ENCODE measurements at regions not wholly inside any gene's neighbourhood (a gene's known extent, or its start where the extent isn't known, plus 50 kb on each side); places are given as distances from the start of the nearest gene placed in this dataset.

DNA sequence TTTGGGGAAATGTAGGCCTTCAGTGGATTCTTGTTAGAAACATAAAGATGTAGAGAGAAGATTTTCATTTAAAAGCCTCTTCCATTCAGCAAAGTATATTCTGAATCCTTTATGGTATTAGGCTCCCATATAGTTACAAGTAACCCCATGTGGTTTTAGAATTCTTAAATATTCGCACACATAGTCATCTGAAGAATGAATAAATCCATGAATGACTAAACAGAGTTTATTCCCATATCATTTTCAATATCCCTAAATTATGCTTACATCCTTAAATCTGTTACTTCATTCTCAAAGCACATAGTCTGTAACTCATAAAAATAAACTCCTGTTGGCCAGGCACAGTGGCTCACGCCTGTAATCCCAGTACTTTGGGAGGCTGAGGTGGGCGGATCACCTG, 962.1 kb downstream of the KCNJ18 start:
- no peak overlapping the region for H3K27ac Mint-ChIP-seq
- intact Hi-C loops (cut with micrococcal nuclease) = no loop called here
- no peaks in the 10 kb centered on the region for H3K9me3 ChIP-seq (ENCODE audit: control insufficient read depth in 2 of 3, low read length in 3 of 3)
- H3K4me1 Mint-ChIP-seq = no peaks in the 10 kb centered on the region
- no peak overlapping the region for H3K4me3 ChIP-seq (ENCODE audit: low read length)
- no peaks in the 10 kb centered on the region for H3K36me3 Mint-ChIP-seq
- H3K4me3 Mint-ChIP-seq = no peak overlapping the region
- no peaks in the 10 kb centered on the region for H3K27me3 Mint-ChIP-seq
- H3K36me3 ChIP-seq (ENCODE audit: control insufficient read depth in 2 of 3, insufficient read depth in 3 of 3, low read length in 3 of 3) = no peaks in the 10 kb centered on the region
- ATAC-seq (no peak), DNase-seq (no peak)
- no peaks in the 10 kb centered on the region for H3K4me1 ChIP-seq (ENCODE audit: control insufficient read depth in 2 of 2, insufficient read depth in 2 of 2, low read length in 2 of 2)
- no peak overlapping the region for H3K27ac ChIP-seq (ENCODE audit: low read depth, low read length)
- no peaks in the 10 kb centered on the region for H3K27me3 ChIP-seq (ENCODE audit: control insufficient read depth in 2 of 2, insufficient read depth in 2 of 2, low read length in 2 of 2)
- H3K9me3 Mint-ChIP-seq = peaks cover 0 to 16% (median 10%) of the 10 kb centered on the region in 11 donors
- POLR2A ChIA-PET = no interaction called here
- CTCF ChIA-PET = no interaction called here

DNA sequence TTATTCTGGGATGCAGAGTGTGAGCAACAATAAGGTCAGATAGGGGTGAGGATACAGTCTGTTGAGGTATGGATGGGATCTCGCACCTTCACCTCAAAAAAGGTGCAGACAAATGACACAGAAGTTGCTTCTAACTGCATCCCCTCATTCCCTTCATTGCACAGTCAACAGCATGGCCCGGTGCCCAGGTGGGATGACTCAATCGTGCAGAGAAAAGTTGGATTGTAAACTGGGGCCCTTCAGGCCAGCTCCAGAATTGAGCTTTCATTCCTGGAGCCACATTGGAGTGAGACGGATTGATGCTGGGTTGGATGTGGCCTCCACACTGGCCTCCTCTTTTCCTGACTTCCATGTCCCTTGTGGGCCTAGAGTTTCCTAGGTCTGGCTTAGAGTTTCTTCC, 977.4 kb downstream of the KCNJ18 start:
- Histone ChIP-seq H3K4me3 (ENCODE audit: low read length) (no peak overlapping the region), H3K4me1 (ENCODE audit: control insufficient read depth in 2 of 2, insufficient read depth in 2 of 2, low read length in 2 of 2) (no peaks in the 10 kb centered on the region), H3K27ac (ENCODE audit: low read depth, low read length) (no peak overlapping the region), H3K9me3 (ENCODE audit: control insufficient read depth in 2 of 3, low read length in 3 of 3) (peaks cover 0 to 7% (median 0%) of the 10 kb centered on the region in 3 experiments), H3K27me3 (ENCODE audit: control insufficient read depth in 2 of 2, insufficient read depth in 2 of 2, low read length in 2 of 2) (no peaks in the 10 kb centered on the region), H3K36me3 (ENCODE audit: control insufficient read depth in 2 of 3, insufficient read depth in 3 of 3, low read length in 3 of 3) (no peaks in the 10 kb centered on the region)
- ChIA-PET POLR2A (no interaction called here), CTCF (no interaction called here)
- no peaks in the 10 kb centered on the region for H3K4me1 Mint-ChIP-seq
- no peak overlapping the region for H3K4me3 Mint-ChIP-seq
- no peaks in the 10 kb centered on the region for H3K36me3 Mint-ChIP-seq
- H3K27me3 Mint-ChIP-seq = no peaks in the 10 kb centered on the region
- intact Hi-C loops (cut with micrococcal nuclease) = no loop called here
- ATAC-seq (no peak), DNase-seq (no peak)
- H3K9me3 Mint-ChIP-seq = peaks cover 0 to 21% (median 5%) of the 10 kb centered on the region in 11 donors
- H3K27ac Mint-ChIP-seq = no peak overlapping the region

DNA sequence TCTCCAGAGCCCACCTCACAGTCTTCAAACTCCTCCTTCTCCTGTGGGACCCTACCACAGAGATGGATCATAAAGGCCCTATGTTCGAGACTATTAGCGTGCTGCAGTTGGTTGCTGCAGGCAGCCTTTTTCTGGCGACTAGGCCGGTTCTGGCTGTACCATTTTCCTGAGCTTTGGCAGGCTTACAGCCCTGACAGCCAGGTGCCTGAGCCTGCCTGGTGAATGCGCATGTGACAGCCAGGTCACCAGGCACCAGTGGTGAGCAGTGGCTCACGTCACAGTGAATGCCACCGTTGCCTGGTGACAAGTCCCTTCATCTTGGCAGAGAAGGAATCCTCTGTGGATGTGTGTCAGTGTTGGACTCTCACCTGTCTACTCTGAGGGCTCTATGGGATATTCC, 978.8 kb downstream of the KCNJ18 start:
- Histone ChIP-seq H3K36me3 (ENCODE audit: control insufficient read depth in 2 of 3, insufficient read depth in 3 of 3, low read length in 3 of 3) (no peaks in the 10 kb centered on the region), H3K9me3 (ENCODE audit: control insufficient read depth in 2 of 3, low read length in 3 of 3) (peaks cover 0 to 7% (median 0%) of the 10 kb centered on the region in 3 experiments), H3K27me3 (ENCODE audit: control insufficient read depth in 2 of 2, insufficient read depth in 2 of 2, low read length in 2 of 2) (no peaks in the 10 kb centered on the region), H3K4me1 (ENCODE audit: control insufficient read depth in 2 of 2, insufficient read depth in 2 of 2, low read length in 2 of 2) (no peaks in the 10 kb centered on the region), H3K27ac (ENCODE audit: low read depth, low read length) (no peak overlapping the region), H3K4me3 (ENCODE audit: low read length) (no peak overlapping the region)
- Mint-ChIP-seq H3K27me3 (no peaks in the 10 kb centered on the region), H3K4me1 (no peaks in the 10 kb centered on the region), H3K36me3 (no peaks in the 10 kb centered on the region), H3K27ac (no peak overlapping the region), H3K9me3 (peaks cover 0 to 23% (median 8%) of the 10 kb centered on the region in 11 donors), H3K4me3 (no peak overlapping the region)
- ATAC-seq = no peak
- POLR2A ChIA-PET = no interaction called here
- intact Hi-C loops (cut with micrococcal nuclease) = no loop called here
- CTCF ChIA-PET = no interaction called here
- no peak for DNase-seq

DNA sequence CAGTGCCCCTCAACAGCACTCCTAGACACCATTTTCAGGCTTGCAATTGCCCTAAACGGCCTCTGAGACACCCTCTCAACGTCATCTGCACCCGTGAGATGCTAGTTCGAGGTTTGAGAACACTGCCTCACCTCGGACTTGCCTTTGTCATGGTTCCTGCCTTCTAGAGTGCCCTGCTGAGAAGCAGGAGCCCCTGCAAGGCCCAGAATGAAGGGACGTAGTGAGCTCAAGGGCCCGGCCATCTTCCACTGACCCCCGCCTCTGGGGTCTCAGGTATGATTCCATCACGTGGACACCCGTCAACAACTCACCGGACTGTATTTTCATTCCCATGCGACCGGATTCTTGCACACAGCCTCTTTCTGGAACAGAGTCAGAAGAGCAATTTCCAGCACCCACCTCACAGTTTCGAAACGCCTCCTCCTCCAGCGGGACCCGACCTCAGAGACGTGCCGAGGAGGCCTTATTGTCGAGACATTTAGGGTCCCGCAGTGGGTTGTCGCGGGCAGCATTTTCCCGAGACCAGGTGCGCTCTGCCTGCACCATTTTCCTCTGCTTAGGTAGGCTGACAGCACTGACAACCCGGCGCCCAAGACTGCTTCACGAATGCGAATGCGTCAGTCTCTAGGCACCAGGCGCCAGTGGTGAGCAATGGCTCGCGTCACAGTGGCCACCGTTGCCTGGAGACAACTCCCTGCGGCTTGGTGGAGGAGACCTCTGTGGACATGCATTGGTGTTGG, 999.9 kb downstream of the KCNJ18 start:
- Histone ChIP-seq H3K27ac (ENCODE audit: low read depth, low read length) (no peak overlapping the region), H3K4me1 (ENCODE audit: control insufficient read depth in 2 of 2, insufficient read depth in 2 of 2, low read length in 2 of 2) (no peaks in the 10 kb centered on the region), H3K9me3 (ENCODE audit: control insufficient read depth in 2 of 3, low read length in 3 of 3) (peaks cover 0 to 13% (median 0%) of the 10 kb centered on the region in 3 experiments), H3K36me3 (ENCODE audit: control insufficient read depth in 2 of 3, insufficient read depth in 3 of 3, low read length in 3 of 3) (no peaks in the 10 kb centered on the region), H3K27me3 (ENCODE audit: control insufficient read depth in 2 of 2, insufficient read depth in 2 of 2, low read length in 2 of 2) (no peaks in the 10 kb centered on the region), H3K4me3 (ENCODE audit: low read length) (no peak overlapping the region)
- Mint-ChIP-seq H3K27ac (no peak overlapping the region), H3K4me3 (no peak overlapping the region), H3K36me3 (peaks cover 0 to 2% (median 0%) of the 10 kb centered on the region in 5 donors), H3K9me3 (peaks cover 0 to 33% (median 15%) of the 10 kb centered on the region in 11 donors), H3K27me3 (no peaks in the 10 kb centered on the region), H3K4me1 (no peaks in the 10 kb centered on the region)
- ATAC-seq (no peak), DNase-seq (no peak)
- ChIA-PET CTCF (no interaction called here), POLR2A (no interaction called here)
- intact Hi-C loops (cut with micrococcal nuclease) = no loop called here

DNA sequence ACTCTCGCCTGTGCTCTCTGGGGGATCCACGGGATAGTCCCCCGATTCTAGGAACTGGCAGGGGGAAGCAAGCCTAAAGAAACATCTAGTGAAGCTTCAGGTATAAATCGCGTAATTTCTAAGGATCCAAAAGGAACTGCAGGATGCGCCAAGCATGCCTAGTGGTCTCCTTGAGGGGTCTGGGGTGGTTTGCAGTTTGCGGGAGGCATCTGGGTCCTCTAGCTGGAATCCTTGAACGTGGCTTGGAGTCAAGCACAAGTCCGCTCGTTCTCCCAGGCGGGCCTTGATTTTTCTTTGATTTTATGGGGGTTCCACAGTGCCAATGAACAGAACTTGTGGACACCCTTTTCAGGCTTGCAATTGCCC, 1000.5 kb downstream of the KCNJ18 start:
- Mint-ChIP-seq H3K27me3 (no peaks in the 10 kb centered on the region), H3K4me1 (no peaks in the 10 kb centered on the region), H3K9me3 (peaks cover under 1 to 37% (median 18%) of the 10 kb centered on the region in 11 donors), H3K27ac (no peak overlapping the region), H3K36me3 (peaks cover 0 to 2% (median 0%) of the 10 kb centered on the region in 5 donors), H3K4me3 (no peak overlapping the region)
- ATAC-seq (no peak), DNase-seq (no peak)
- ChIA-PET POLR2A (no interaction called here), CTCF (no interaction called here)
- Histone ChIP-seq H3K4me1 (ENCODE audit: control insufficient read depth in 2 of 2, insufficient read depth in 2 of 2, low read length in 2 of 2) (no peaks in the 10 kb centered on the region), H3K9me3 (ENCODE audit: control insufficient read depth in 2 of 3, low read length in 3 of 3) (peaks cover 0 to 13% (median 0%) of the 10 kb centered on the region in 3 experiments), H3K27ac (ENCODE audit: low read depth, low read length) (no peak overlapping the region), H3K27me3 (ENCODE audit: control insufficient read depth in 2 of 2, insufficient read depth in 2 of 2, low read length in 2 of 2) (no peaks in the 10 kb centered on the region), H3K36me3 (ENCODE audit: control insufficient read depth in 2 of 3, insufficient read depth in 3 of 3, low read length in 3 of 3) (no peaks in the 10 kb centered on the region), H3K4me3 (ENCODE audit: low read length) (no peak overlapping the region)
- intact Hi-C loops (cut with micrococcal nuclease) = no loop called here

DNA sequence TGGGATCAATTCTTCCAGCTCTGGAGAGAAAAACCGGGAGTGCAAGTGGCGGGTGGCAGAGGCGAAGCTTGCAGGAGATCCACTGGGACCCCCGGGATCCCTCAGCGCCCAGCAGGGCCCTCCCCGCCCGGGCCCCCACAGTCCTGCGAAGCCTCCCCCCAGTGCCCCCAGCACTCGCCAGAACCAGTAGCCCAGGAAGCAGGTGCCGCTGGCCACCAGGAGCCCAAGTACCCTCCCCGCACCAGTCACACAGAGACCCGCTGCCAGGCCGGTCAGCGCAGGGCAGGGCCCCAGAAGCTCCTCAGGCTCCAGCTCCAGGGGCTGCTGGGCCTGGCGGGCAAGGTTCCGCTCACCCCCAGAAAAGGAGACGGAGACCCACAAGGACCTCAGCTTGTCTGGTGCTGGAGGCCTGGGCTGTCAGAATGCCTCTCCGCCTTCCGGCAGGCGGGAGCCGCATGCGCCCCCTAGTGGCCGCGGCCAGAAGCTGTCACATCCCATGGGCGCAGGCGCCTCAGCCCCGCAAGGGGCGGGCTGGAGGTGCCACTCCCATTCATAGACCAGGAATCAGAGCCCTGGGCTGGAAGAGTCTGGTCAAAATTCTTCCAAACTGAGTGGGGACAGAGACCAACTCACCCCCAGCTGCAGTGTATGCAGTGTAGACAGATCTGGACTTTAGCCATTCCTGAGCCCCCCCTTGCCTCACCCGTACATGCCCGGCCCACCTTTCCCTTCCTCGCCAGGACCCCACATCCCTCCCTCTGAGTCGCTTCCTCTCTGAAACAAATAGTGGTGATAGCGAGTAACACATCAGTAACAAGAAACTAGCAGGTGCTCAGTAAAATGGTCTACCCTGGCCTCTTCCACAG, 1002.3 kb downstream of the KCNJ18 start:
- Histone ChIP-seq H3K4me3 (ENCODE audit: low read length) (no peak overlapping the region), H3K27ac (ENCODE audit: low read depth, low read length) (no peak overlapping the region), H3K9me3 (ENCODE audit: control insufficient read depth in 2 of 3, low read length in 3 of 3) (peaks cover 0 to 23% (median 0%) of the 10 kb centered on the region in 3 experiments), H3K36me3 (ENCODE audit: control insufficient read depth in 2 of 3, insufficient read depth in 3 of 3, low read length in 3 of 3) (no peaks in the 10 kb centered on the region), H3K4me1 (ENCODE audit: control insufficient read depth in 2 of 2, insufficient read depth in 2 of 2, low read length in 2 of 2) (no peaks in the 10 kb centered on the region), H3K27me3 (ENCODE audit: control insufficient read depth in 2 of 2, insufficient read depth in 2 of 2, low read length in 2 of 2) (no peaks in the 10 kb centered on the region)
- Mint-ChIP-seq H3K36me3 (peaks cover 0 to 2% (median 0%) of the 10 kb centered on the region in 5 donors), H3K27me3 (no peaks in the 10 kb centered on the region), H3K27ac (no peak overlapping the region), H3K4me1 (no peaks in the 10 kb centered on the region), H3K4me3 (no peak overlapping the region), H3K9me3 (peaks cover 9 to 46% (median 27%) of the 10 kb centered on the region in 11 donors)
- DNase-seq (no peak), ATAC-seq (no peak)
- intact Hi-C loops (cut with micrococcal nuclease) = no loop called here
- POLR2A ChIA-PET = no interaction called here
- CTCF ChIA-PET = no interaction called here

All from naive thymus-derived CD4-positive, alpha-beta T cell (primary cell).